ENCODE measurements at regions not wholly inside any gene's neighbourhood (a gene's known extent, or its start where the extent isn't known, plus 50 kb on each side); places are given as distances from the start of the nearest gene placed in this dataset.
"Not testable (repeated sequence)": the region's sequence is repeated elsewhere in the genome, so short reads cannot be mapped to it uniquely, and the experiment has no call there.

DNA sequence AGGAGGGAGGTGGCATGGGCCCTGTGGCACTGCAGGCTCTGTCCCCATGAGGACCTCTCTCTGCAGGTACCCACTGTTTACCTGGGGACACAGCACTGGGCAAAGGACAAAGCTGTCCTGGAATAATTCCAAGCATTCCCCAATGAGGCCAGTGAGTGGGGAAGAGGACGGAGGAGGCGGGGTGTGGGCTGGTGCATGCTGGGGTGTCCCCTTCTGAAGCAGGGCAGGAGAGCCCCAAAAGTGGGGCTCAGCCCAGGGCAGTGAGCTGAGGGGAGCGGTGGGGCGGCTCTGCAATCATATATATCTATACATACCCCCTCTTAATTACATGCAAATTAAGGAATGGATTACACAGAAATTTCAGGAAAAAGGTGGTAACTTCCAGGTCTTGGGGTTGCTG is 315.8 kb downstream of the ADGRD1 start:
- no peak for DNase-seq
- H3K27me3 ChIP-seq (ENCODE audit: control insufficient read depth, insufficient read depth): no peaks in the 10 kb centered on the region
- WGBS: 96% methylated on average over 4 of the region's 4 CpGs
- H3K4me1 ChIP-seq (ENCODE audit: control insufficient read depth, insufficient read depth, low read length): no peaks in the 10 kb centered on the region
- no peak overlapping the region for H3K27ac ChIP-seq (ENCODE audit: low read length)
- H3K9me3 ChIP-seq (ENCODE audit: control insufficient read depth, low read length): no peaks in the 10 kb centered on the region
- intact Hi-C loops (cut with DNase I): no loop called here
- H3K4me3 ChIP-seq (ENCODE audit: low read length): no peak overlapping the region
- no peak for ATAC-seq

GRCh38 chr12:131269977-131270376 is 316.3 kb downstream of the ADGRD1 start:
- H3K4me3 ChIP-seq (ENCODE audit: low read length); H3K27me3 ChIP-seq (ENCODE audit: control insufficient read depth, insufficient read depth); H3K4me1 ChIP-seq (ENCODE audit: control insufficient read depth, insufficient read depth, low read length); H3K9me3 ChIP-seq (ENCODE audit: control insufficient read depth, low read length); DNase-seq; intact Hi-C loops (cut with DNase I); H3K27ac ChIP-seq (ENCODE audit: low read length): not testable (repeated sequence)
- WGBS: 92% methylated on average over 4 of the region's 4 CpGs
- ATAC-seq: peak in 1 of 2 donors; percentile 28

DNA sequence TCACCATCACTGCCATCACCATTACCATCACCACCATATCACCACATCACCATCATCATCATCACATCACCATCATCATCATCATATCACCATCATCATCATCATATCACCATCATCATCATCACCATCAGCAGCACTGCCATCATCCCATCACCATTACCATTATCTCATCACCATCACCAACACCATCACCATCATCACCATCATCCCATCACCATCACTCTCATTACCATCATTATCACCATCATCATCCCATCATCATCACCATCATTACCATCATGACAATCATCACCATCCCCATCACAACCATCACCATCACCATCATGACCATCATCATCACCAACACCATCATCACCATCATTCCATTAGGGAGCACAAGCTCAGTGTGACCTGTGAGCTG is 318.0 kb downstream of the ADGRD1 start:
- Histone ChIP-seq H3K27ac (ENCODE audit: low read length) (no peak overlapping the region), H3K4me3 (ENCODE audit: low read length) (no peak overlapping the region), H3K9me3 (ENCODE audit: control insufficient read depth, low read length) (no peaks in the 10 kb centered on the region), H3K27me3 (ENCODE audit: control insufficient read depth, insufficient read depth) (no peaks in the 10 kb centered on the region), H3K4me1 (ENCODE audit: control insufficient read depth, insufficient read depth, low read length) (no peaks in the 10 kb centered on the region)
- no peak for DNase-seq
- intact Hi-C loops (cut with DNase I): no loop called here
- no peak for ATAC-seq

DNA sequence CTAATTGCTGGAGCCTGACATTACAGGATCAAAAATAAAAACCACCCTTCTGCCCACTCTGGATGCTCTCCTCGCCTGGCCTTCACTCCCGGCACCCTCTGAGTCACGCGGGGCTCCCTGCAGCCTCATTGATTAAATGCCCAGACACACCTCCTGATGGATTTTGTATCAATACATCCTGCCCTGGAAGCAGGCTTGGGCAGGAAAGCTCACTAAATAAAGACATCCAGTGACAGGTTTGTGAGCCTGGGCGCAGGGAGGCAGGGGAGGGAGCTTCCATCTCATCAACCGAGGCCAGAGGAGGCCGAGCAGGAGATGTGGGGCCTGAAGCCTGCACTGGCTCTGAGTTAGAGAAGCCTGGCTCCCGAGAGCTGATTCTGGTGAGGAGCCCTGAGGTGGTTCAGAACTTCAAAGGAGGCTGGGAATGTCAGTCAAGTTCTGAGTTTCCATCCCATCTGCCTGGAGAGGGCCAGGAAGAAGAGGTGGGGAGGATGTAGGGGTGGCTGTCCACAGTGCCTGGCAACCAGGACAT is 318.6 kb downstream of the ADGRD1 start:
- H3K27ac ChIP-seq (ENCODE audit: low read length); ATAC-seq; H3K27me3 ChIP-seq (ENCODE audit: control insufficient read depth, insufficient read depth); DNase-seq; H3K4me1 ChIP-seq (ENCODE audit: control insufficient read depth, insufficient read depth, low read length); H3K4me3 ChIP-seq (ENCODE audit: low read length); intact Hi-C loops (cut with DNase I); H3K9me3 ChIP-seq (ENCODE audit: control insufficient read depth, low read length): not testable (repeated sequence)
- WGBS: 85% methylated on average over 8 of the region's 8 CpGs

DNA sequence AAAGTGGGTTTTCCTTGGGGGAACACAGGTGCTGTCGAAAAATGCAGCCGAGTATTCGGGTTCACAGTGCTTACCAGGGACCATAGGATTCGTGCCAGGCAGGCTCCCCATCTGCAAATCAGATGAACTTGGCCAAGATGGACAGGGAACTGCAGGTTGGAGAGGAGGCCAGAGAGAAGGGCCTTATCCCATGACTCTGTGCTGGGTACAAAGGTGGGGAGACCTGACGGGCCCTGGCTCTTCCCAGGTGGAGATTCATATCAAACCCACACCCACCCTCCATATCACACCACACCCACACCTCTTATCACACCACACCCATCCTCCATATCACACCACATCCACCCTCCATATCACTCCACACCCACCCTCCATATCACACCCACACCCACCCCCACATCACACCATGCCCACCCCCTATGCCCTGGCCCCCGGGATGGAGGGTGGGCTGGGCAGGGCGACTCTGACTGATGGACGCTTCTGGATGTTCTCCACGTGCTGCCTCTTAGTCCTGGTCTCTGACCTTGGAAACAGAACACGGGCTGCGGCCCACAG is 319.7 kb downstream of the ADGRD1 start:
- Histone ChIP-seq H3K4me1 (ENCODE audit: control insufficient read depth, insufficient read depth, low read length) (no peaks in the 10 kb centered on the region), H3K27me3 (ENCODE audit: control insufficient read depth, insufficient read depth) (no peaks in the 10 kb centered on the region), H3K9me3 (ENCODE audit: control insufficient read depth, low read length) (no peaks in the 10 kb centered on the region), H3K4me3 (ENCODE audit: low read length) (no peak overlapping the region), H3K27ac (ENCODE audit: low read length) (no peak overlapping the region)
- no peak for ATAC-seq
- intact Hi-C loops (cut with DNase I): no loop called here
- DNase-seq: no peak
- 71% methylated on average over 11 of the region's 11 CpGs for WGBS

DNA sequence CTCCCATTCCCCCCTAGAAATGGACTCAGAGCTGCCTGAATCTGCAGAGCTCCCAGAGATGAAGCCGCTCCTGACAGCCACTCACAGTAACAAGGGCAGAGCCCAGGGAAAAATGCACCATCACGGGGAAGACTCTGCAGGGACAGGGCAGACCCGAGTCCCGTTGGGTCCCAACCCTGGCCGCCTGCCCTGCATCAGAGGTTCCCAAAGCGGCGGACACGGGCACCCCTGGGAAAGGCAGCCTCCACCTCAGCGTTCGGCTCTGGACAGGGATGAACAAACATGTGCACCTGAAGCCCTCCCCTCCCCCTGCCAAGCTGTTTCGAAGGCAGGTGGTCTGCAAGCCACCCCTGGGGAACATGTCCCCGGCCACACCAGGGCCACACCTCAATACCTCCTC is 320.4 kb downstream of the ADGRD1 start:
- DNase-seq (no peak), ATAC-seq (no peak)
- no peaks in the 10 kb centered on the region for H3K9me3 ChIP-seq (ENCODE audit: control insufficient read depth, low read length)
- H3K4me1 ChIP-seq (ENCODE audit: control insufficient read depth, insufficient read depth, low read length): no peaks in the 10 kb centered on the region
- intact Hi-C loops (cut with DNase I): no loop called here
- H3K27me3 ChIP-seq (ENCODE audit: control insufficient read depth, insufficient read depth): no peaks in the 10 kb centered on the region
- 86% methylated on average over 12 of the region's 12 CpGs for WGBS
- H3K4me3 ChIP-seq (ENCODE audit: low read length): no peak overlapping the region
- H3K27ac ChIP-seq (ENCODE audit: low read length): no peak overlapping the region

DNA sequence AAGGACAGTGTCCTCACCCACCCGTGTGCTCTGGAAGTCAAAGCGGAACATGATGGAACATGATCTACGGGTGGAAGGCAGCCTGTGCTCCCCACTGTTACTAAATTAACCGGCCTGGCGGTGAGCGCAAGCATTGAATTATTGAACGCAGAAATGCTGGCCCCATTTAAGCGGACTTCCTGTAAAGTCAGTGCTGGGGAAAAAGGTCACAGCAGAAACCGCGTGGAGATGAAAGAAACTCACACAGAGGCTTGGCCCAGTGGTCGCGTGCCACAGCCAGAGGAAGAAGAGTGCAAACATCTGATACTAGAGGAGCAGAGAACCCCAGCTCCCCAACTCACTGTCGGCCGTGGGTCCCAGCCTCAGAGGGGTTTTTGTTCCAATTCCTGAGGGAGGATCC is 321.2 kb downstream of the ADGRD1 start:
- WGBS: 70% methylated on average over 14 of the region's 14 CpGs
- Histone ChIP-seq H3K27ac (ENCODE audit: low read length) (no peak overlapping the region), H3K27me3 (ENCODE audit: control insufficient read depth, insufficient read depth) (no peaks in the 10 kb centered on the region), H3K9me3 (ENCODE audit: control insufficient read depth, low read length) (no peaks in the 10 kb centered on the region), H3K4me3 (ENCODE audit: low read length) (no peak overlapping the region), H3K4me1 (ENCODE audit: control insufficient read depth, insufficient read depth, low read length) (no peaks in the 10 kb centered on the region)
- ATAC-seq (no peak), DNase-seq (no peak)
- intact Hi-C loops (cut with DNase I): no loop called here

DNA sequence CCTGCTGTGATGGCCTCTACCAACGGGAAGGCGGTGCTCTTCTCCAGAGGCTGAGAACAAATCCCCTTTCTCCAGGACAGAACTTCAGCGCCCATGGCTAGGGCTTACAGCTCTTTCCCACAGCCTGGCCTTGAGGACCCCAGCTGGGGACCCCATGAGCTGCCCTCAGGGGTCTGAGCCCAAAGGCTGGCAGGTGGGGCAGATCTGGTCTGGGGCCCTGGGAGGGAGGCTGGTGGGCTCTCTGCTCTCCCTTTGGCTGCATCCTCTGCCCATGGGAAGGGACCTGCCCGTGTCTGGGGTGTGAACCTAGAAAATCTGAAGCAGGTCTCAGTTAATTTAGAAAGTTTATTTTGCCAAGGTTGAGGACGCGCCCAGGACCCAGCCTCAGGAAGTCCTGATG is 322.1 kb downstream of the ADGRD1 start:
- Histone ChIP-seq H3K27ac (ENCODE audit: low read length) (no peak overlapping the region), H3K4me3 (ENCODE audit: low read length) (no peak overlapping the region), H3K27me3 (ENCODE audit: control insufficient read depth, insufficient read depth) (no peaks in the 10 kb centered on the region), H3K9me3 (ENCODE audit: control insufficient read depth, low read length) (no peaks in the 10 kb centered on the region), H3K4me1 (ENCODE audit: control insufficient read depth, insufficient read depth, low read length) (no peaks in the 10 kb centered on the region)
- WGBS: 83% methylated on average over 6 of the region's 6 CpGs
- ATAC-seq (no peak), DNase-seq (no peak)
- intact Hi-C loops (cut with DNase I): no loop called here

GRCh38 chr12:131276501-131277185 is 322.9 kb downstream of the ADGRD1 start:
- Histone ChIP-seq H3K27me3 (ENCODE audit: control insufficient read depth, insufficient read depth) (no peaks in the 10 kb centered on the region), H3K27ac (ENCODE audit: low read length) (no peak overlapping the region), H3K9me3 (ENCODE audit: control insufficient read depth, low read length) (no peaks in the 10 kb centered on the region), H3K4me1 (ENCODE audit: control insufficient read depth, insufficient read depth, low read length) (no peaks in the 10 kb centered on the region), H3K4me3 (ENCODE audit: low read length) (no peak overlapping the region)
- intact Hi-C loops (cut with DNase I): no loop called here
- 82% methylated on average over 13 of the region's 14 CpGs for WGBS
- no peak for ATAC-seq
- DNase-seq: no peak

- H3K4me3 ChIP-seq (ENCODE audit: low read length); H3K27me3 ChIP-seq (ENCODE audit: control insufficient read depth, insufficient read depth); H3K27ac ChIP-seq (ENCODE audit: low read length); H3K4me1 ChIP-seq (ENCODE audit: control insufficient read depth, insufficient read depth, low read length); intact Hi-C loops (cut with DNase I); ATAC-seq; H3K9me3 ChIP-seq (ENCODE audit: control insufficient read depth, low read length); DNase-seq: not testable (repeated sequence)
- 64% methylated on average over 16 of the region's 18 CpGs for WGBS
These were observed 323.7 kb downstream of the ADGRD1 start for GRCh38 chr12:131277186-131278091.

DNA sequence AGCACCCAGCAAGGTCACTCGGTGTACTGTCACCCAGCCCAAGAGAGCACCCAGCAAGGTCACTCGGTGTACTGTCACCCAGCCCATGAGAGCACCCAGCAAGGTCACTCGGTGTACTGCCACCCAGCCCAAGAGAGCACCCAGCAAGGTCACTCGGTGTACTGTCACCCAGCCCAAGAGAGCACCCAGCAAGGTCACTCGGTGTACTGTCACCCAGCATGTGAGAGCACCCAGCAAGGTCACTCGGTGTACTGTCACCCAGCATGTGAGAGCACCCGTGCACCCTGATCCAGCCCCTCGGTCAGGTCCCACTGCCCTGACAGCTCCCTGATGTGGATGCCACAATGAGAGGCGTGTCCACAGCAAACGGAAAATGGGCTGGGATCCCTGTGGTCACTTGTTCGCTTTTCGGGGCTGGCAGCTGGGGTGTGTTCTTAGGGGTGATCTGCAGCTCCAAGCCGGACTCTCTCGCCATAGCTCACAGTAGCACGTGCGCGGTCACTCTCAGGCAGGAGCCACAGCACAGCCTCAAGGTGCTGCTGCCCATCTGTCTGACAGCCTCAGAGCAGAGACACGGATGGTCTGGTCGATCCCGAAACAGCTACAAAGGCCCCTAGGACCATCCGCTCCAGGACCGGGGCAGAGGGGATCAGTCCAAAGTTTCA is 324.9 kb downstream of the ADGRD1 start:
- WGBS: 84% methylated on average over 21 of the region's 22 CpGs
- intact Hi-C loops (cut with DNase I); H3K9me3 ChIP-seq (ENCODE audit: control insufficient read depth, low read length); ATAC-seq; DNase-seq; H3K27ac ChIP-seq (ENCODE audit: low read length); H3K4me1 ChIP-seq (ENCODE audit: control insufficient read depth, insufficient read depth, low read length); H3K4me3 ChIP-seq (ENCODE audit: low read length); H3K27me3 ChIP-seq (ENCODE audit: control insufficient read depth, insufficient read depth): not testable (repeated sequence)
